GM18499 (cell line): ENCODE measurements at regions not wholly inside any gene's neighbourhood (a gene's known extent, or its start where the extent isn't known, plus 50 kb on each side); places are given as distances from the start of the nearest gene placed in this dataset.

Source experiments
- ATAC-seq: cut with Tn5 transposase; IDR thresholded peaks from one replicate; pipeline ENCODE4 v1.9.1; 2021; ENCODE audit warnings: moderate number of reproducible peaks; ENCODE audit not compliant: insufficient read depth, unreplicated experiment

DNA sequence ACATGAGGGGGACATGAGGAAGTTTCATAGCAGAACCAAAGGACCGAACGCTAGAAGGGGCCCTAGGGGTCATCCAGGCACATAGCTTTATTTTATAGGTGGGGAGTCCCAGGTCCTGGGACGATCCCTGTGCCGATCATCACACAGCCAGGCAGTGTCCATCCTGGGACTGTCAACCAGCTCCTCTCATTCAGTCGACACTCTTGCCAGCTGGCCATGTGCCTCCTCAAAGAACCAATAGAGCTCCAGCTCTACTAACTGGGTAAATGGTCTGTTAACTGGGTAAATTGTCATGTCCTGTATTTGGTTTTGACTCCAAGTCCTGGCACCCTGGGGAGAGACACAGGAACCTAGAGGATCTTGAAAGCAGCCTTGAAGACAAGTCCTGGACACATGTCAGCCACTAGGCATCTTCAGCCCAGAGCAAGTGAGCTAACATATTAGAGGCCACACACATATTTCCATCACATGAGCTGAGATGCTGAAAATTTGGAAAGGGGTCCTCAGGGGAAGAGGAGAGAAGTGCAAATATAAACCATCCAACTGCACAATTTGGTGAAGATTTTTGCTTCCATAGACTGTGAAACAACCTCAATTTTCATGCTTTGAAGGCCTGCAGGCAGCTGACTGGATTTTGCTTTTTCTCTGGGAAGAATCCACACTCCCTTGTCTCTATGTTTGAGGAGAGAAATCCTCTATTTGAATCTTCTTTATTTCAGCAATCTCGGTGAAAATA lies 361.1 kb upstream of the SLC14A2 start:
- ATAC-seq = no peak

DNA sequence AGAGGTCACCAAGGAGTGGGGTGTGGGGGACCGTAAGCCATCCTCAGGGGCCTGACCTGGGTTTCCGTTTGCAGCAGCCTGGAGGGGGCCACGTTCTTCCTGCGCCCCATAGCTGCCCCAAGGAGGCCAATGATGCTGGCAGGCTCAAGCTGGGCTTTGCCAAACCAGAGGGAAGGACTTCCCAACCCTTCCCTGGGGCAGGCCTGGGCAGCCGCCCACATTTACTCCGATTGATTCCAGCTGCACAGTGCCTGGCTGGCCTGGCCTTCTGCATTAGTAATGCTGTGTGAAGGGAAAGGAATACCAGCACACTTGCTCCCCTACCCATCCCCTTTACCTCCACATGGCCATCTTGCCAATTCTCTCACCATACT lies 360.6 kb upstream of the SLC14A2 start:
- no peak for ATAC-seq

DNA sequence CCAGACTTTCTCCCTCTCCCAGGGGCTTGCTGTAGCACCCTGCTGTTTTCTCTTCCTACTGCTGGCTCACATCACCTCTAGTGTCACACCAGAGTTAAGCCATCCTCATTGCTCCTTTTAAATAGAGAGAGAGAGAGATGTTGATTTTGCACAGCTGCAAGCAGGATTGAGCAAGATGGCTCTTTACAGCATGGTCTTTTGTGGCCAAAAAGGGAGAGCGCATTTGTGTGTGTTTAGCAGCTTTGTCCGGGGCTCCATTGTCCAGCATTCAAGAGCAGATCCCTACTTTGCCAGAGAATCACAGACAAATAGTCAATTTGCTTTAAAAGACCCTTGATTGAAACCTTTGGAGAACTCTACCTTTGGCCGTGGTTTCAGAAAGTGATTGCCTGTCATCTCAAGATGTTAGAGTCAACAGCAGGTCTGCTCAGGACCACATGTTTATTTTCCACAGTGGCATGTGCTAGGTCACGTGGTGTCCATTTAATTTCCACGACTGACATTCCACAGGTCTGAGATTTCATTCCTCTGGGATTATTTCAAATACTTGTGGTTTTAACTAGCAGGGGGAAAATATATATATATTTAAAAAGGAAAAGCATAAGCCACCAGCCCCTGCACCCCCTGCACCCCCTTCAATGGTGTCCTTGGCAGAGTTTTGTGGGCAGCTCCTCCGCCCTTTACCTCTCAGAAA lies 359.9 kb upstream of the SLC14A2 start:
- no peak for ATAC-seq

DNA sequence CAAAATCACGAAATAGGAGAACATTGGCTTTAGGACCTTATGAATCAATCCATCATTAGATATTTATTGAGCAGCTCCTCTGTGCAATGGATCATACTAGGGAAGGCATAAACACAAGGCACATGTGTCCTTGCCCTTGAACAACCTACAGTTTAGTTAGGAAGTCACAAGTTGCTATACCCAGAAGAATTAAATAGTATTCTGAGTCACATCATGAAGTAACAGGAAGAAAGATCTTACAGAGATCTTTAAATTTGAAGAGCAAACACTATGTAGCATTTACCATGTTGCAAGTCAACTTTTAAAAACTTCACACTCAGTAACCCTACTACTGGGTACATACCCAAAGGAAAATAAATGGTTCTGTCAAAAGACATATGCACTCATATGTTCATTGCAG lies 355.2 kb upstream of the SLC14A2 start:
- no peak for ATAC-seq

DNA sequence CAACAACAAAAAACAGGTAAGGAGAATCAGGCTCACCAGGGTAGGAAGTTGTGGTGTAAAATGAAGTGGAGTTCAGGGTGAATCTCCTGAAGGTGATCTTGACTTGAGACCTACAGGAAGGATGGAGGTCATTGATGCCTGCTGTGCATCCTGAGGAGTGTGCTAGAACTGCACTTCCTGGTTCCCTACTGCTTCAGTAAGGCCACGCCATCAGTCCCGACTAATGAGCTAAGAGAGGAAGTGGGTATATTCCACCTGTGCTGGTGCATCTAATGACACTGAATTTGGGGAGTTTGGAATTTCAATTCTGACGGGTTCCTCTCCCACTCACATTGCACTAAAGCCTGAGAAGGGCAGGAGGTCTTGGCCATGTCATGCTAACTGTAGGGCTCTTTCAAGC lies 349.3 kb upstream of the SLC14A2 start:
- no peak for ATAC-seq

DNA sequence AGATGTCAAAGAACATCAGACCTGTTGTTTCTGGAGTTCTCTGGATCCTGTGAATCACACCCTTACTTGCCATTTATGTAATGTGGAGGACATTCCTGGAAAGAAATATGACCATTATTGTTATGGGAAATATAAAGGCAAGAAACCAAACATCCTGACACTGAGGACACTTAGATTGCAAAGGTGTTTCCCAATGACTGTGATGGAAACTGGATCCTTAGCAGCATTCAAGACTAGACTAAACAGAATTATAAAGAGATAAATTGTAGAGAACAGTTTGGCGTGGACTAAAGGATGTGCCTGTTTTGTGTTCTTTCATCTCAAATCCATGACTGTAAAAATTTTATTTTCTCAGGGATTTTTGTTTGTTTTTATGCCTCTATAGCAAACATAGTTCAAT lies 347.7 kb upstream of the SLC14A2 start:
- ATAC-seq = no peak

DNA sequence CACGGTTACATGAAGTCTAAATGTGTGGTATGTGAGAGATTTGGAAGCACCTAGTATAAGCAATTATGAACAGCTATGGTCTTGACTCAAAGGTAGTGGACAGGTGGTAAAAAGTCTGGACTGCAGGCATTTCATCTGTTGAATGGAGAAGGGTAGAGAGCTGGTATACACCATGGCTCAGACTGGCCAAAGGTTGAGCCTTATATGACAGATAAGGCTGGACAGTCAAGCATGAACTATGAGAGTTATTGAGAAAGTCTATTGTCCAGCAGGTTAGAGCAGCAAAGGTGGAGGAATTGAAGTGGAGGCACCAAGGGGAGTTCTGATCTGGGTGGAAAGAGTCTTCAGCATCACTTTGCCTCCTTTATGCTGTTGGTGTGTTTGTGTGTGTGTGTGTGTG lies 346.7 kb upstream of the SLC14A2 start:
- ATAC-seq = no peak

DNA sequence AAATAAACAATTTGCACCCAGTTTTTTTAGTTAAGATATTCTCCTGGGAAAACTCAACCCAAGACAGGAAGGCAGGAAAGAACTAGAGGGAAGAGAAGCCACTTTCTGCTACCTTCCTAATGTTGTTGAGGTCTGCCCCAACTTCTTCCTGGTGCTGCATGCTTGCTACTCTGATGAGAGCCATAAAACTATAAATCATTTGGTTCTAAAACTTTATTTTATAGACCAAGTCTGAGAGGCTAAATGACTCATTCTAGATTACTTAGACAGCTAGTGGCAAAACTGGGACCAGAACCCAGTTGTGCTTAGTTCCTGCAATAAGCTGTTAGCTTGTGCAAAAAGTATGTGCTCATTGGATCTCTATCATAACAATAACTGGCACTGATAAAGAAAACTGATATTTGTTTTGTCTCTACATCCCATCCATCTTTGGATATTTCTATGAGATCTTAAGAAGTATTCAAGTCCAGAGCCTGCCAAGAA lies 344.9 kb upstream of the SLC14A2 start:
- no peak for ATAC-seq

DNA sequence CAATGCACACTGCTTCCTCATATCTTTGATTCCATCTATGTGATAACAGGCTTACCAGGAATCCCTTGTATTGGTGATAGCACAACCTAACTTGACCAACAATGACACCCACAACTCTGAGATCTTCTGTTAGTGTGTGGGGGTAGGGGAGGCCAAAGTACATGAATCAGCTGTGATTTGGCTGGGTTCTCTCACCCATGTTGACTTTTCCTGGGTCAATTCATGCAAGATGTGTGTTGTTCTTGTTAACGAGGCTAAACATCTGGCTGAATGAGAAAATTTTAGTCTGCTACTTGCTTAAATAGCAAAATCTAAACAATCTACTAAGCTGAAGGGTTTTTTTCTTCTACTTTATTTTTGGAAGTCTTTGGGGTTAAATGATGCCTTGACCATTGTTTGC lies 341.2 kb upstream of the SLC14A2 start:
- no peak for ATAC-seq

DNA sequence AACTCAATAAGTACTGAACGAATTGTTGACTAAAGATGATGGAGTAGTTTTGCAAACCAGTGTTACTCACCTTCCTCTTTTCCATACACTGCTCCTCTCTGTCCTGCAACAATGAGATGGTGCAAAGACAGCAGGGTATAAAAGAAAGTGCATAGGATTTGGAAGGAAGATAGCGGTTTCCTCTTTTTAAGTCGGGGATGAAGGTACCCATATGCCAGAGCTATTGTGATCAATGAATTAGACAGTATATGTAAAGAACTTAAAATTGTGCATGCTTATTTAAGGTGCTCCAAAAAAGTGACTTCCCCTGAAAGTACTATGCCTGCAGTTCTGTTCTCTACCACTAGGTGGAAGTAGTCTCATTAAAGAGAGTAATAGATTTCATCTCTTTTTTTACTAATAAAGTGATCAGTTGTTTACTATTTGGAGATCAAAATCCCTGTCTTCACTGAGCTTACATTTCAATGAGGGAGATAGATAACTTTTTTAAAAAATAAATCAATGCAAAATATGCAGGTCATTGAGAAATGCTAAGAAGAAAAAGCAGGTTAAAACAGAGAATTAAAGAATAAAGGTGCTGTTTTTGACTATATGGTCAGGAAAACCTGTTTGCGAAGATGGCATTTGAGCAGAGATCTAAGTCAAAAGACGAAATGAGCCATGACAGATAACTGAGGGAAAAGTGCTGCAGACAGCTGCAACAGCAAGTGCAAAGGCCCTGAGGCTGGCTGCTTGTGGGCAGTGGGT lies 339.7 kb upstream of the SLC14A2 start:
- no peak for ATAC-seq

DNA sequence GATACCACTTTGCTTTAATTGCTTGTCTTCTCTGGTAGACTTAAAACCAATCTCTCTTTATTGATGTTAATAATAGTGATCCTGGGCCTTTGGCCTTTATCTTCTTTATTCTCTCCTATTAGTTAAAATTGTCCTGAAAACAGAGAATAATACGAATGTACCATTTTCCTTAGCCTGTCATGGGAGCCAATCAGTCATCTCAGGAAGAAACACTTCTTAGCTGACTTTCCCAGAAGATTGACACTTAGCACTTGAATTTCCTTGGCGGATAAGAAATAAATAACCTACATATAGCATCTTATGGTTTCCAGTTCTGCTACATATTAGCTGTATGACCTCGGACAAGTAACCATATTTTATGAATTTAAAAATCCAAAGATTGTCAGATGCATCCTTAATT lies 338.4 kb upstream of the SLC14A2 start:
- no peak for ATAC-seq

DNA sequence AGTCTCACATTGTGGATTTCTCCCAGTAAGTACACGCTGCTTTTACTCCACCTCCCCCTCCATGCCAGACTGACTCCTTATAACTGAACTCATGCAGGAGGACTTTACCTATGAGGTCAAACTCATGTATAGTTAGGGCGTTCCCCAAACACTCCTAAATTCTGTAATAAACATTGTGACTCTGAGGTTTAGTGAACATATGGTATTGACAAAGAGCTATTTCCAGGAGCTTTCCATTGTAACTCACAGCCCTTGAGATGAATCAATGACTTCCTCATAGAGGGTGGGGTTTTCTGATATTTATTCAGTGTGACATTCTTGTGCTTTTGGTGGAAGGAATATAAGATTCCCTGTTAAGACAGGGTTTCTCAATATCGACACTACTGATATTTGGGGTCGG lies 337.4 kb upstream of the SLC14A2 start:
- ATAC-seq = no peak

DNA sequence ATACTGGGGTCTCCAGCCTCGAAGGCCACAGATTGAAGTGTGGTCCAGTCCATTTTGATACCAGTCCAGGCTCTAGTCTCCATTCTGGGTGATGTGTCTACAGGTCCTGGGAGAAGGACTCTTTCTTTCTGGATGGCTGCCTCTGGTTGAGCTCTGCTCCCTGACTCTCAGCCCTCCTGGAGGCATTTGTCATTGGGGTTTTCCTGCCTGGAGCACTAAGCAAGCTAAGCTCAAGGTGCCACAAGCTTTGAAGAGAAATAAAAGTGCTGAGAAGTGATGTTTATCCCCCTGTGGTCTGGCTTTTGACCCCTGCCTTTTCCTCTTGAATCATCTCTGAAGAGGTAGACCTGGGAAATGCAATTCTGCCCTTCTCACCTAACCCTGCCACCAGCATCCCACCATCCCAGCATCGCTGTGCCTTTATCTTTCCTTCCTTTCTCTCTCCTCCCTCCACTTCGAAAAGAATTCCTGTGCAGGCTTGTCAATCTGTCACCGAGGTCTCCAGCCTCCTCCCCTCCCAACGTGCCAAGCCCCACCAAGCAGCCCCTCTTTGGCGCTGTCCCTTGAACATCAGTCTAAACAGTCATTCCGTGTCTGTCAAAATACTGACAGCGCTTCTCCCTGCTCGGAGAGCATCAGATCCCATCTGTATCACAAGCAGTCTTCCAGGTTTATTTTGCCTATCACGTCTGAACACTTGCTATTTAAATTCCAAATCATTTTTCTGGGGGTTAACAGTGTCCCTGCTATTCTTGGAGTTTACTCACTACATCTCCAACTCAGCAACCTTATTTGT lies 334.6 kb upstream of the SLC14A2 start:
- ATAC-seq = no peak

DNA sequence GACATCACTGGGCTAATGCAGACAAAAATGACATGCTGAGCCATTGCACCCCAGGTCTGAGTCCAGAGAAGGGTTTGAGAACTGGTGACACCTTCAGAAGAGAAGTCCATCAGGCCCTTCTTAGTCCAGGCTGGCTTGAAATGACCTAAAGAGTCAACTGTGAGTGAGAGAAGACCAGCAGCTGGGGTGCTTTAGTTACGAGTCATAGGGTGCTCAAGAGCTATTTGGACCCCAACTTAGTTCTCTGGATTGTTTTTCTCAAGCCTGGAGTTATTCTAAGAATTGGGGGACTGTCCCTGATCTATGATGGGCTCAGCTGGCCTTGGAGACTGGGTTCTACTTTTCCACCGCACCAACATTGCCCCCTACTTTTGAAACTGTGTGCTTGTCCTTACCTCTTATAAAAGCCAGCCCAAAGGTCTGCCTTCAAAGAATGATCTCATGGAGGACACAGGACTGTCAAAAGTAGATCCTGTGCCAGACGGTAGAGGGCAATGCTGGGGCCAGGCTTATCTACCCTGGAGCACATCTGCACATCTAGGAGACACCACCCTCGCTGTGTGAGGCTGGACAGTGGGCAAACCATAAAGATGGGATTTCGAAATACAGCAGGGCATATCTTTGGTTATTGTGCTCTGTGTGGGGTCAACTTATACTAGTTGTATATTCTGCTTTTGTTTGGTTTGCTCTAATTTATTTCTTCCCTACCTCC lies 333.0 kb upstream of the SLC14A2 start:
- no peak for ATAC-seq

DNA sequence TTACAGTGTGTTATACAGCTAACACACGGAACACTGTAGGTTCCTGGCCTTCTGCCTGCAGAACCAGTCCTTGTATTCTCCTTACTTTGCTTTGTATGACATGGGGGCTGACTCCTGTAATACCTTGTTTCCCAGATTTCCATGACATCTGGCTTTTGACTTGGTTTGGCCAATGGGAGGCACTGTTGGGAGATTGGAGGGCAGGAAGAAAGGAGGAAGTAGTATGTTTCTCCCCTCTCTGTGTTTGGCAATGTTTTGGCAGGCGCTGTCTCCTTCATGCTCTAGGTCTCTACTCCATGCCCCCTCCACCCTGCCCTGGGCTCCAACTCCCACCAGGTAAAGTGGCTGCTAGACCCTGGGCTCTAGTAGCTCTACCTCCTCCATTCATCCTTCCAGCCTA lies 331.1 kb upstream of the SLC14A2 start:
- no peak for ATAC-seq

DNA sequence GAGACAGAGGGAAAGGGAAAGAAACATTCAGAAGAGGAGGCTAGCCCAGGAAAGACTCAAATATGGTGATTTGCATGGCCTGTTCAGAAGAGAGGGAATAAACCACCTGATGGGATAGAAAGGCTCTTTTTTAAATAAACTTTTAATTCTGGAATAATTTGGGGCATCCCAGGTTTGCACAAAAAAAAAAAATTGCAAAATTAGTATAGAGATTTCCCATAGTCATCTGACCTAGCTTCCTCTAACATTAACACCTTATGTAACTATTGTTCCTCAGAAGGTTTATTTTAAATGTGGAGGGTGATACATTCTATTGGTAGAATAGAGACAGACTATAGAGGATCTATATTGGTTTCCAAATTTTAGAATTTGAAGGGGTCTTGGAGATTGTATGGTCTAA lies 330.4 kb upstream of the SLC14A2 start:
- ATAC-seq = no peak

DNA sequence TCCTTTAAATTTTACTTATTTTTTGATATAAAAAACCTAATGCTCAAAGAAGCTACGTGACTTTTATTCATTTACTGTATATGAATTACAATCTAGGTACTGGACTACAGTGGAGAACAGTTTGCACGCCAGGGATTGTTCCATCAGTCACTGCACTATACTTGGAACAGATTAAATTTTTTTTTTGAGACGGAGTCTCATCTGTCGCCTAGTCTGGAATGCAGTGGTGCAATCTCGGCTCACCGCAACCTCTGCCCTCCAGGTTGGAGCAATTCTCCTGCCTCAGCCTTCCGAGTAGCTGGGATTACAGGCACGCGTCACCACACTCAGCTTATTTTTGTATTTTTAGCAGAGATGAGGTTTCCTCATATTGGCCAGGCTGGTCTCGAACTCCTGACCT lies 330.0 kb upstream of the SLC14A2 start:
- ATAC-seq = no peak

DNA sequence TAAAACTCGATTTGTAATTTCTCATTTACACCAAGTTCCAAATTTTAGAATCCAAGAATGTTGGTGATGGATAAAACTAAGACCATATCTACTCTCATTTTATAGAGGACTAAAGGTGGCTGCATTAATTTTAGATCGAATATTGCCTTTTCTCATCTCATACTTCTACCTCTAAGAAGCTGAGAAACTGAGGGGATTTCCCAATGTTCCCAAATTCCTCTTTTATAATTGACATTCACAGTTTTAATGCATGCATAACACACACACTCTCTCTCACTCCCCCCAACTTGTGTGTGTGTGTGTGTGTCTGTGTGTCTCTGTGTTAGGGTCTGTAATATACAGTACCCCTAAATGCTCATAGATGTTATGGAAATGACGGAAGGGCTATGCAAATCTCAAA lies 328.8 kb upstream of the SLC14A2 start:
- no peak for ATAC-seq

DNA sequence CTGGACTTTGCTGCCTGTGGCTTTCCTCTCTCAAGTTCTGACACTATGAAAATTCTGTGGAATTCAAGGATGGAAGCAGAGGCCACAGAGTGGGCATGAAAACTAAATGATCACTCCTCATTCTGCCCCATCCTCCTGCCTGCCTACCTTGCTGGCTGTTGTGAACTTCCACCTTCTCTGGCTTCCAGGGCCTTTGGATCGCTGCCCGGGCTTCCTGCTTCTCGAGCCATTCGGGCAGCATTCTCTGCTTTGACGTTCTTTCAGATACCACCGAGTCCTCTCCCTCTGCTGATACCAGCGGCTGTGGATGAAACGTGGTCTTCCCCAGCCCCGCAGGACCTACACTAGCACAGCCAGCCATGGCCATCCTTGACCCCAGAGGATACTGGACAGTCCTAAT lies 327.7 kb upstream of the SLC14A2 start:
- ATAC-seq = no peak

DNA sequence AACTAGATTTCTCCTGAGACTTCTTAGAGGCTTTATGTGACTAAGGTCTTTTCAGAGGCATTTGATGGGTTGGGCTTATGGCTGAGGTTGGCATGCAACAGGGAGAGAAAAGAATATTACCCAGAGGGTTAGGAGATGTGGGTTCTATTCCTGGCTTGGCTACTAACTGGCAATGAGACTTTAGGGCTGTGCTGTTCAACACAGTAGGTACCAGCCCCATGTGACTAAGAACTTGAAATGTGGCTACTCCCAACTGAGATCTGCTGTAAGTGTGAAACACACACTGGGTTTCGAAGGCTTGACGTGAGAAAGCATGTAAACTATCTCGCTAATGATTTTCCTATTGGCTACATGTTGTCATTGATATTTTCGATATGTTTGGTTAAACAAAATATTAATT lies 324.9 kb upstream of the SLC14A2 start:
- no peak for ATAC-seq
